HG03439 (cell line): ENCODE measurements at regions not wholly inside any gene's neighbourhood (a gene's known extent, or its start where the extent isn't known, plus 50 kb on each side); places are given as distances from the start of the nearest gene placed in this dataset.

ENCODE experiments used
- ATAC-seq: cut with Tn5 transposase; IDR thresholded peaks from one replicate; pipeline ENCODE4 v1.9.1; 2021; ENCODE audit warnings: mild to moderate bottlenecking, moderate library complexity; ENCODE audit not compliant: unreplicated experiment

- no peak for ATAC-seq
These were observed 431.5 kb downstream of the DCDC2C start for GRCh38 chr2:4134551-4135550.

- no peak for ATAC-seq
These were observed 432.4 kb downstream of the DCDC2C start for GRCh38 chr2:4135765-4136164.

DNA sequence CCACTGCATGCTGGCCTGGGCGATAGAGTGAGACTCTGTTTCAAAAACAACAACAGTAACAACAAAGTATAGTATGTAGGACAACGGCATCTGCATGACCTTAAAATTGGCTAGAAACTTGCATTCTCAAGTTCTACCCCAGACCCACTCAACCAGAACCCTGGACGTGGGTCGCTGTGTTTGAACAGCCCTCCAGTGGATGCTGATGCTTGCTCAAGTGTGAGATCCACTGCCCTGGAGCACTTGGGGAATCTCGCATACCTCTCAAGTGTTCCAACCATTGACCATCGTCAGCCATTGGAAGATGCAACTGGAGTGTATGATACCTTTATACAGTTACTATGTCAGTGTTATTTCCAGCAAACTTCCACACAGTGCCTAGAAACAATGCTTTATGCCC is 435.9 kb downstream of the DCDC2C start:
- ATAC-seq = no peak

GRCh38 chr2:4139731-4140130 is 436.4 kb downstream of the DCDC2C start:
- no peak for ATAC-seq

DNA sequence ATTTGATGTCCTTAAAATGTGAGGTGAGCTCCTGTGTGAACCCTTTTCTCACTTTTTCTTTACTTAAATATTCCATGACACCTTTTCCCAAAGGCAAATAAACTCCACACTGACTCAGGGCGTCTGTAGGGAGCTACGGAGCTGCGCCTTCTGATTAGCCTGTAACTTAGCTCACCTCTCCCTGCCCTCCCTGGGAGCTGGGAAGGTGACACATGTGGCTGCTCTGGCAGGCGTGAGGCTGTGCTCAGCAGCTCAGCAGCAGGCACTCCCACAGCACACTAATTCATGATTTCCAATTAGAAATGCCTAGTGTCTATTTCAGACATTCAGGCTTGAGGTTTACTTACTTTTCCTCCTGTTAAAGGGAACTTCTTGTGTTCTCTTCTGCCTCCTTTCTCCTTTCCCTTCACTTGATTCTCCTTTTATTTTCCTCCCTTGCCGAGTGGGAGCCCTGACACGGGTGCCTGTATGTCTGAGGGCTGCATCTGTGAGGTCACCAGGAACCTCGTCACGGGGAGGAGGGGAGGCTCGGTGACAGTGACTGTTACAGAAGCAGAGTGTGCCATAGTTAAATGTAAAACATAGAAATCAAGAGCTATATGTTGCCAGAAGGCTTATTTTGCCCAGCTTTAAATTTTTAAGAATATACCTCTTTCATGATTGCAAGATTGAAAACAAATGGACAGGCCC is 437.1 kb downstream of the DCDC2C start:
- ATAC-seq = no peak

- no peak for ATAC-seq
These were observed 441.4 kb downstream of the DCDC2C start for GRCh38 chr2:4144731-4145130.

DNA sequence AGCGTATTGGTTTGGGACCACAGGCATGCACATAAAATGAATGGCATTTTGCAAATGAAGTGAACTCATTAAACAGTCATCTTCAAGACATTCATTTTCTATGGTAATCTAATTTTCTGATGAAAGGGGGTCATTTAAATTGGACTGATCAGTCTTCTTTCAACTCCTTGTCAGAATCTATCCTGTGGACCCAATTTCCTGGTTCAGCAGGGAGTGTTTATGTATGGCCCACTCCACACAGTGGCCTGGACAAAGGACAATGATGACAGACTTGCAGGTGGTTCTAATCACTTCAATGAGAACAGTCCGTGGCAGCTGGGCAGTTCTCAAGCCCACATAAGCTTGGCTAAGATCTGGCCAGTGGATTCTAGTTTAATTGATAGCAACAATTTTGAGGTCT is 448.1 kb downstream of the DCDC2C start:
- ATAC-seq = no peak

- no peak for ATAC-seq
These were observed 448.7 kb downstream of the DCDC2C start for GRCh38 chr2:4152051-4152450.

- ATAC-seq = no peak
These were observed 465.5 kb downstream of the DCDC2C start for GRCh38 chr2:4168834-4169233.

DNA sequence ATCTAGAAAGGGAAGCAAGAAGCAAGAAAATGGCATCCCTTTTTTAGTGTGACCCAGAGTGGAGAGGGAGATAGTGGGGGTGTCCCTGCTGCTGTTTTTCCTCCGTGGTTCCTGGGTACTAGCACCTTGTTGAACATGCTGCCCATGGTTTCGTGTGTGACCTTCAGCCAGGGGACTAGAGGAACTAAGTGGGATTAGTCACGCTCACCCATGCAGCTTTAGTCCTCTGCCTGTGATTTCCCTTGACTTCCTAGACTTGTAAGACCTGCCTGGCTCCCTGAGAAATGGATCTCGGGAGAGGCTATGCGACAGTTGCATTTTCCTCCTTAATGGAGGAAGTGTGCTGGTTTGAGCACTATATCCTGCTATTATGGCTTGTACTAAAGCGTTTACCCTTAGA is 471.4 kb downstream of the DCDC2C start:
- no peak for ATAC-seq

DNA sequence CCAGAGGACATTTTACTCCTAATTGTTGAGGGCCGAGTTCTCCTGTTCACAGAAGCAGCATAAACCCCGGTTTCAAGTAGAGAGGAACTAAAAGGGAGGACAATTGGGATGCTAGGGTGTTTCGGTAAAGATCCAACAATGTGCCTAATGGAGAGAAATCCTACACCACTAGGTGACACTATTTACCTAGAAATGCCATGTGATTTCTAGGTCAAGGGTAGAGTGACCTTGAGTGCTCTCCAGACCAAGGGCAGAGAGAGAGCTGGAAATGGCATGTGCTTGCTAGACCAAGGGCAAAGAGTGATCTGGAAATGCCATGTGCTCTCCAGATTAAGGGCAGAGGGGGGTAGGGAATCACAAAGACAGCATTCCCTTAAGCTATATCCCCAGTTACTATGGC is 472.0 kb downstream of the DCDC2C start:
- ATAC-seq = no peak

- no peak for ATAC-seq
These were observed 477.3 kb downstream of the DCDC2C start for GRCh38 chr2:4180631-4181030.

DNA sequence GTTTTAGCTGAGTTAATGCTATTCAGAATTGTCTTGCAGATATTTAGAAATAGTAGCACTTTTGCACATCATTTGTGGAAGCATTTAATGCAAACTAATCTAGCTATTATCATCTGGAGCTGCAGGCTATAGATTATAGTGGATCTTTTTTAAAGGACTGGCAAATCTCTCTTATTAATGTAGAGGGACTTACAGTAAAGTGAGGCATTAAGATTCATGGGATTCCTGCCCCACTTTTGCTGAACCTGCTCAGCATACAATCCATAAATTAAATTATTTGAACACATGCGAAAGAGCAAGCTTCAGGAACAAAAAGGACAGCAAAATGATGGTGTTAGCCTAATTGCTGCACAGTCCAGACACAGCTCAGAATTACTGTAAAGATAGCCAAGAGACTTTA is 477.7 kb downstream of the DCDC2C start:
- ATAC-seq = no peak

- no peak for ATAC-seq
These were observed 485.2 kb downstream of the DCDC2C start for GRCh38 chr2:4188561-4188960.

GRCh38 chr2:4190548-4190947 is 487.2 kb downstream of the DCDC2C start:
- no peak for ATAC-seq

DNA sequence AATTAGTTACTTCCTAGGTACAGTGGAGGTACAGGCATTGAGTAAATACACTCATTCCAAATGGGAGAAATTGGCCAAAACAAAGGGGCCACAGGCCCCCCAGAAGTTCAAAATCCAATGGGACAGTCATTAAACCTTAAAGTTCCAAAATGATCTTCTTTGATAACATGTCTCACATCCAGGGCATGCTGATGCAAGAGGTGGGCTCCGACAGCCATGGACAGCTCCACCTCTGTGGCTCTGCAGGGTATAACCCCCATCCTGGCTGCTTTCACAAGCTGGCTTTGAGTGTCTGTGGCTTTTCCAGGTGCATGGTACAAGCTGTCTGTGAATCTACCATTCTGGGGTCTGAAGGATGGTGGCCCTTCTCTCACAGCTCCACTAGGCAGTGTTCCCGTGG is 488.7 kb downstream of the DCDC2C start:
- no peak for ATAC-seq

DNA sequence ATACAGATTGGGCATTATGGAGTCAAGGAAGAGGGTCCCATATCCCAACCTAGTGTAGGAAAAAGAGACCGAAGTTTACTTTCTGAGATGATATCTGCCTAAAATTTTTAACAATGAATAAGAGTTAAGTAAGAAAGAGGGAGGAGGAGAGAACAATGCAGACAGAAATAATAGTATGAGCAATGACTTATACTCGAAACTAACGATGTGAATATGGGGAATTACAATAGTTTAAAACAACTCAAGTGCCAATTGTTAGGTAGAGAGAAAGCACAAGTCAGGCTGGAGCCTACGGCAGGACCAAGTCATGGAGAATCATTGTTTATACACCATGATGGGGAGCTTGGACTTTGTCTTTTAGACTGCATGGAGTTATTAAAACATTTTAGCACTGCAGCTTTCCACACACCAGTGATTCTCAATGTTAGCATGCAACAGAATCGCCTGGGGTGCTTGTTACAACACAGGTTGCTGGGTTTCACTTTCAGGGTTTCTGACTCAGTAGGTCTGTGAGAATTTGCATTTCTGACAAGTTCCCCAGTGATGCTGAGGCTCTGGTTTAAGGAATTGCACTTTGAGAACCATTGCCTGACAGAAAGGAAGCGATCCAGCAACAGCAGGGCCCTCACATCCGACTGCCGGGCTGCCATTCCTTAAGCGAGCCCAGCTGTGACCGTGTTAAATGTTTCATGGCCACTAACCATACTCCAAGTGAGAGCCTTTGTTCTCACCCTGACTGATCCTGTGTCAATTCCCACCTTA is 511.2 kb downstream of the DCDC2C start:
- no peak for ATAC-seq

DNA sequence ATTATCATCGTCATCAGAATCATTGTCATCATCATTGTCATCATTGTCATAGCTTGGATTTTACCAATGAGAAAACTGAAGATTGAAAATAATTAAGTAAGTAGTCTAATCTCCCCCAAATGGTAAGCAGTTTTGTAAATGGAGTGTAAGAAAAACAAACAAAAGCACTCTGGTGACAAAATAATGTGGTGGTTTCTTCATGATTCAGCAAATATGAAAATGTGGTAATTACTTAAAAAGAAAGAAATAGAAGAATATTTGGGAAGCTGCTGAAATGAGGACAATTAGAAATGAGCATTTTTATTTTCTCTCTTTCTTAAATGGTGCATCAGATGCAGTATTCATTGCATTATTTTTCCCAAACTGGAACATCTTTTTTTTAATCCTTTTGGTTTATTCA is 514.4 kb downstream of the DCDC2C start:
- no peak for ATAC-seq

DNA sequence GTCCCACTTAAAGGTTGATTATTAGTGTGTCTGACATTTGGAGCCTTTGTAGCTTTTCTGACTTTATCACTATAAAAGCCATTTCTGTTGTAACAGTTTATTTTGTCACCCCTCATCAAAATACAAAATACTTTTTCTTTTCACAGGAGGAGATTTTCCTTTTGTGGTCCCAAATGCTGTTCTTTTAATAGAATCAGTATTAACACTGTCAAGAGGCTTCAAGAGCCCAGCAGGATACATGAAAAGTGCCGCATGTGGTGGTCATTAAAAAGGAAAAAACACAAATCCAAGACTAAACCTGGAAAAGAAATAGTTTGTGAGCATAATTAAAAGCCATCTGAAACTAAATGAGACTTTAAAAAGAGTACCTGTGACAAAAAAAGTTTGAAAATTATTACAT is 515.7 kb downstream of the DCDC2C start:
- ATAC-seq = no peak

DNA sequence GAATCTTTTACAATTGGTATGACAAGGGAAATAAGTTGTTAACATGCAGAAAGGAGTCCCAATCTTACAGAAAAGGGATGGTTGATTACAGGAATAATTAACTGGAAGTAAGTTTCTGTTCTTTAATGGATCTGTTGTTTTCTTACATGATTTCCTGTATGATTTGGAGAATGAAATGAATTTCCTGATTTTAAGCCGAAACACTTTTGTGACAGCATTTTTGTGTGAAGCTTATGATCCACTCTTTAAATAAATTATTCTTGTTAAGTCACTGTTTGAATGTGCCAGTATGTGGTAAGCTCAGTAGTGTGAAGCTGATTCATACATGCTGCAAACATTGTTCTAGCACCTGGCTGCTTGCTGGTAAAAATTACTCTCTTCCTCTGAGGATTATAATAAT is 516.2 kb downstream of the DCDC2C start:
- ATAC-seq = no peak

- ATAC-seq = no peak
These were observed 518.1 kb downstream of the DCDC2C start for GRCh38 chr2:4221434-4221833.
